ENCODE measurements at regions not wholly inside any gene's neighbourhood (a gene's known extent, or its start where the extent isn't known, plus 50 kb on each side); places are given as distances from the start of the nearest gene placed in this dataset.

DNA sequence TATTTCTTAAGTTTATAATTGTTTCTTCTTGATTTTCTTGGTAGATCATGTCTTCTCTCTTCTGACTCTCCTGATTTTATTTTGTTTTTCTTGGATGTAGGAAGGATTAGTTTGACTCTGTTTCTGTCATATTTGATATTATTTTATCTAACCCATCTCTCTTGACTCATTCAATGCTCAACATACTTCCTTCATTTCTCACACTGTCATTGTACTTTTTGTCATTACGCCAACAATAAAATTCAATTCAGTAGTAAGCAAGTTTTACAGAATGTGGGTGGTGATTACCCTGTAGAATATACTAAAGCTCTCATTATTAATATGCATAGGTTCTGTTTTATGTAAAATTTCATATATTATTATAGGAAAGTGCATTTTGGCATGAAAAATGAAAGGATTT, 1303.0 kb upstream of the AGA start:
- H3K4me1 ChIP-seq, result no peaks in the 10 kb centered on the region
- H3K4me3 ChIP-seq, result no peak overlapping the region
- H3K27ac ChIP-seq, result no peak overlapping the region
- DNase-seq (ENCODE audit: extremely low spot score in 2 of 2), result no peak
- H3K9me3 ChIP-seq, result no peaks in the 10 kb centered on the region
- no peaks in the 10 kb centered on the region for H3K27me3 ChIP-seq
- TF ChIP-seq POLR2A (IDR thresholded peaks at IDR 0.05) (no peak), POLR2AphosphoS5 (IDR thresholded peaks at IDR 0.05; ENCODE audit: insufficient read depth in 1 of 2, low read depth in 1 of 2) (no peak)
- TF ChIP-seq, protein P1, sequence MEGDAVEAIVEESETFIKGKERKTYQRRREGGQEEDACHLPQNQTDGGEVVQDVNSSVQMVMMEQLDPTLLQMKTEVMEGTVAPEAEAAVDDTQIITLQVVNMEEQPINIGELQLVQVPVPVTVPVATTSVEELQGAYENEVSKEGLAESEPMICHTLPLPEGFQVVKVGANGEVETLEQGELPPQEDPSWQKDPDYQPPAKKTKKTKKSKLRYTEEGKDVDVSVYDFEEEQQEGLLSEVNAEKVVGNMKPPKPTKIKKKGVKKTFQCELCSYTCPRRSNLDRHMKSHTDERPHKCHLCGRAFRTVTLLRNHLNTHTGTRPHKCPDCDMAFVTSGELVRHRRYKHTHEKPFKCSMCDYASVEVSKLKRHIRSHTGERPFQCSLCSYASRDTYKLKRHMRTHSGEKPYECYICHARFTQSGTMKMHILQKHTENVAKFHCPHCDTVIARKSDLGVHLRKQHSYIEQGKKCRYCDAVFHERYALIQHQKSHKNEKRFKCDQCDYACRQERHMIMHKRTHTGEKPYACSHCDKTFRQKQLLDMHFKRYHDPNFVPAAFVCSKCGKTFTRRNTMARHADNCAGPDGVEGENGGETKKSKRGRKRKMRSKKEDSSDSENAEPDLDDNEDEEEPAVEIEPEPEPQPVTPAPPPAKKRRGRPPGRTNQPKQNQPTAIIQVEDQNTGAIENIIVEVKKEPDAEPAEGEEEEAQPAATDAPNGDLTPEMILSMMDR (IDR thresholded peaks at IDR 0.05), result no peak
- intact Hi-C loops (cut with DNase I), result no loop called here
- H3K36me3 ChIP-seq, result no peaks in the 10 kb centered on the region

DNA sequence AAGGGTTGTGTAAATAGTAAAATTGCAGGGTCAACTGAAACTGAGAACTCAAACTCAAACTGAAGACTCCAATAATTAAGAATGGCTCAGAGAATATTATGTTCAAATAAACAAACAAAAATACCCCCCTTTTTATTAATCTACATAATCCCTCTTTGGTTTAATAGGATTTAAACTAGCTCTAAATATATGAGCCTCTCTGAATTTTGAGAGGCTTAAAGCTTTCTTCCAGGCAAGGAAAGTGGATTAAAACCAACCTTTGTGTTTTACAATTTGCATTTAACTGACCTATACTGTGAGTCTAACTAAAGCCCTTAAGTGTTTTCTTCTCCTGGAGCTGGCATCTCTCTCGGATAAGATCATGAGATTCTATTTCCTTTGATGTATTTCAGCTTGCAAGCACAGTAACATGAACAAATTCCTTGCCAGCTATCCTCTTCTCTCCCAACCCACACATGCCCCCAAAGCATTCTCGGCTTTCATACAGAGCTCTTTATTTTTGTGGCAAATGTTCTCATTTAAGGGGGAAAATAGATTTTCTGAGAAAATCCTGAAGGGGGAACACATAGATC, 1310.8 kb upstream of the AGA start:
- TF ChIP-seq POLR2AphosphoS5 (IDR thresholded peaks at IDR 0.05; ENCODE audit: insufficient read depth in 1 of 2, low read depth in 1 of 2) (no peak), POLR2A (IDR thresholded peaks at IDR 0.05) (no peak)
- TF ChIP-seq, protein P1 (IDR thresholded peaks at IDR 0.05), result no peak
- Histone ChIP-seq H3K27me3 (no peaks in the 10 kb centered on the region), H3K9me3 (no peaks in the 10 kb centered on the region), H3K4me1 (no peaks in the 10 kb centered on the region), H3K27ac (no peak overlapping the region), H3K4me3 (no peak overlapping the region), H3K36me3 (no peaks in the 10 kb centered on the region)
- intact Hi-C loops (cut with DNase I), result no loop called here
- DNase-seq (ENCODE audit: extremely low spot score in 2 of 2), result no peak

DNA sequence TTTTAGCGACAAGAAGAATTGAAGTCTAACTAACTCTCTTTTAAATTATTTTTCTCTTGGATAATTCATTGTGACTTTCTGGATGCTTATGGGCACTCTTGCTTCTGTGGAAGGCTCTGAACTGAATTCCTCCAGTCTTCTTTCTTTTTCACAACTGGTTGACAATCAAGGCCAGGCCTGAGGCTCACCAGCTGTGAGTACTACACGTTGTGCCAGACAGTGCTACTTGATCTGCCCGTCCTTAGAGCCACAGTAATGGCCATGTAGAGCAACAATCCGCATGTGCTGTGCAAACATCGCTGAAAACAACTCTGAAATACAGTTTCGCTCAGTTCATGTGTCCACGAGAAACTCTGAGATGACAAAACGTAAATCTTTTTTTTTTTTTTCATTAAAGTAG, 1336.3 kb upstream of the AGA start:
- Histone ChIP-seq H3K9me3 (no peaks in the 10 kb centered on the region), H3K27me3 (no peaks in the 10 kb centered on the region), H3K4me3 (no peak overlapping the region), H3K36me3 (no peaks in the 10 kb centered on the region), H3K27ac (no peak overlapping the region), H3K4me1 (no peaks in the 10 kb centered on the region)
- no peak for DNase-seq (ENCODE audit: extremely low spot score in 2 of 2)
- intact Hi-C loops (cut with DNase I), result no loop called here
- TF ChIP-seq POLR2A (IDR thresholded peaks at IDR 0.05), result no peak
- no peak for TF ChIP-seq POLR2AphosphoS5 (IDR thresholded peaks at IDR 0.05; ENCODE audit: insufficient read depth in 1 of 2, low read depth in 1 of 2)
- TF ChIP-seq, protein P1 (IDR thresholded peaks at IDR 0.05), result no peak

DNA sequence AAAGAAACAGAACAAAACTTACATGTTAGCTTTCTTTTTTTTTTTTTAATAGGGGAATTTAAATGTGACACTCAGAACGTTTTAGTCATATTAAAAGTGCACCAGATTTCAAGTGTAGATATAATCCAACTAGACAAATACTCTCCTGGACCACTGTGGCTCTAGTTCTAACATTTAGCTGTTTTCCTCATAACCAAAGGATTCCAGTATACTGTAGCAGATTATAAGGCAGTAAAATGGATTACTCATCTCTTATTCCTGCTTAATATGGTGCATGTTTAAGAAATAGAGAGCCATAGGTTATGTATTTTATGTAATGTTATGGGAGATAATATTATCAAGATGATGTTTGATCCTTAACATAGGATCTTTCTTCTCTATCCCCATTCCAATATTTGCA, 1339.5 kb upstream of the AGA start:
- Histone ChIP-seq H3K27me3 (no peaks in the 10 kb centered on the region), H3K27ac (no peak overlapping the region), H3K9me3 (no peaks in the 10 kb centered on the region), H3K36me3 (no peaks in the 10 kb centered on the region), H3K4me1 (no peaks in the 10 kb centered on the region), H3K4me3 (no peak overlapping the region)
- DNase-seq (ENCODE audit: extremely low spot score in 2 of 2), result no peak
- intact Hi-C loops (cut with DNase I), result no loop called here
- TF ChIP-seq, protein P1 (IDR thresholded peaks at IDR 0.05), result no peak

DNA sequence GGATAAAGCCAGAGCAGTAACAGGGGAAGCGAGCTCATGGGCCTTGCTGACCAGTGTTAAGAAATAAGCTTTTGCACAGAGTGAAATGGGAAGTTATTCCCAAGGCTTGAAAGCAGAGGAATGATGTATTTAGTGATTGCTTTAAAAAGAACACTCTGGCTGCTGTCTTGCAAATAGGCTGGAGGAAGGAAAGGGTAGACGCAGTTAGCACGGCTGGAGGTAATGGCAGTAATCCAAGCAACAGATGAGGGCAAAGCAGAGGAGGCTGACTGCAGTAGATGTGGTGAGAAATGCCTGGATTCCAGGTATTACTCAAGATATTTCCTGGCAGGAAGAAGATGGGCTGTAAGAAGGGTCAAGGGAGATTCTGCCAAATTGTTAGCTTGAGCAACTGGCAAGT, 1342.3 kb upstream of the AGA start:
- H3K9me3 ChIP-seq, result no peaks in the 10 kb centered on the region
- H3K27ac ChIP-seq, result no peak overlapping the region
- no peak for TF ChIP-seq POLR2A (IDR thresholded peaks at IDR 0.05)
- no peak overlapping the region for H3K4me3 ChIP-seq
- no peaks in the 10 kb centered on the region for H3K27me3 ChIP-seq
- no peaks in the 10 kb centered on the region for H3K4me1 ChIP-seq
- intact Hi-C loops (cut with DNase I), result no loop called here
- no peak for DNase-seq (ENCODE audit: extremely low spot score in 2 of 2)
- no peaks in the 10 kb centered on the region for H3K36me3 ChIP-seq

DNA sequence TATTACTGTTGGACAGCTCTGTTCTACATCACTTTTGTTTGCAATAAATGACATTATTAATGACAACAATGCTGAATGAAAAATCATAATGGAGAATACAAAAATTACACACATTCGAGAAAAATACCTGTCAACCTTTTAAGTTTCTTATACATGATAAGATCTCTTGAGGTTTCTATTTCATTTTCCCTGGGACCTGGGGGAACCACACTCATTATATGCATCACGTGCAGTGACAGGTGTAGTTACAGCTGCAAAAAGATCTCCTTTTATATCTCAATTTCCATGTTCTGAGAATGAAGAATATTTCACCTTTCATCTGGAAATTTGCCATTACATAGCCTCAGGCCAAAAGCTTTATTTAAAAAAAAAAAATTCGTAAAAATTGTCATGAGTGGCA, 1347.0 kb upstream of the AGA start:
- H3K27me3 ChIP-seq, result no peaks in the 10 kb centered on the region
- H3K4me1 ChIP-seq, result no peaks in the 10 kb centered on the region
- H3K27ac ChIP-seq, result no peak overlapping the region
- no peaks in the 10 kb centered on the region for H3K36me3 ChIP-seq
- DNase-seq (ENCODE audit: extremely low spot score in 2 of 2), result no peak
- no peak for TF ChIP-seq POLR2AphosphoS5 (IDR thresholded peaks at IDR 0.05; ENCODE audit: insufficient read depth in 1 of 2, low read depth in 1 of 2)
- TF ChIP-seq, protein P1 (IDR thresholded peaks at IDR 0.05), result no peak
- no peak for TF ChIP-seq POLR2A (IDR thresholded peaks at IDR 0.05)
- no peak overlapping the region for H3K4me3 ChIP-seq
- intact Hi-C loops (cut with DNase I), result no loop called here
- no peaks in the 10 kb centered on the region for H3K9me3 ChIP-seq

All from vagina (tissue), 2 donors.